PC-3 (cell line): ENCODE measurements at regions not wholly inside any gene's neighbourhood (a gene's known extent, or its start where the extent isn't known, plus 50 kb on each side); places are given as distances from the start of the nearest gene placed in this dataset.

ENCODE experiments used
- EZH2 ChIP-seq: fragments of 300-600 bp; sonication (generic); IDR thresholded peaks from one replicate; pipeline ENCODE4 v1.6.1; 2017; ENCODE audit warnings: antibody characterized with exemption, mild to moderate bottlenecking, low read length; ENCODE audit not compliant: unreplicated experiment
- EZH2phosphoT487 ChIP-seq: fragments of 300-600 bp; sonication (generic); IDR thresholded peaks from 2 replicates; pipeline ENCODE4 v1.6.1; 2018; ENCODE audit warnings: mild to moderate bottlenecking, antibody characterized with exemption, low read length, borderline replicate concordance

- TF ChIP-seq EZH2phosphoT487 (no peak), EZH2 (no peak)
These were observed 51.0 kb upstream of the IRX5 start for GRCh38 chr16:54879681-54880080.
